GM19043 (cell line): ENCODE measurements at regions not wholly inside any gene's neighbourhood (a gene's known extent, or its start where the extent isn't known, plus 50 kb on each side); places are given as distances from the start of the nearest gene placed in this dataset.
"Not testable (repeated sequence)": the region's sequence is repeated elsewhere in the genome, so short reads cannot be mapped to it uniquely, and the experiment has no call there.

Source experiments
- ATAC-seq: cut with Tn5 transposase; IDR thresholded peaks from one replicate; pipeline ENCODE4 v1.9.1; 2021; ENCODE audit warnings: low read depth; ENCODE audit not compliant: unreplicated experiment

- no peak for ATAC-seq
These were observed 81.1 kb upstream of the RFLNA start for GRCh38 chr12:124213666-124214347.

- ATAC-seq: no peak
These were observed 80.3 kb upstream of the RFLNA start for GRCh38 chr12:124214574-124214973.

GRCh38 chr12:124216966-124217365 lies 77.9 kb upstream of the RFLNA start:
- ATAC-seq: no peak

- ATAC-seq: no peak
These were observed 77.2 kb upstream of the RFLNA start for GRCh38 chr12:124217508-124218242.

- no peak for ATAC-seq
These were observed 76.7 kb upstream of the RFLNA start for GRCh38 chr12:124218243-124218560.

- not testable (repeated sequence) for ATAC-seq
These were observed 76.2 kb upstream of the RFLNA start for GRCh38 chr12:124218650-124219049.

- no peak for ATAC-seq
These were observed 72.3 kb upstream of the RFLNA start for GRCh38 chr12:124222368-124223245.

- ATAC-seq: not testable (repeated sequence)
These were observed 71.2 kb upstream of the RFLNA start for GRCh38 chr12:124223733-124224138.

- ATAC-seq: no peak
These were observed 70.3 kb upstream of the RFLNA start for GRCh38 chr12:124224535-124225110.

- no peak for ATAC-seq
These were observed 69.2 kb upstream of the RFLNA start for GRCh38 chr12:124225730-124226129.

GRCh38 chr12:124227951-124228711 lies 66.8 kb upstream of the RFLNA start:
- no peak for ATAC-seq

- no peak for ATAC-seq
These were observed 65.4 kb upstream of the RFLNA start for GRCh38 chr12:124229520-124229919.

- no peak for ATAC-seq
These were observed 64.7 kb upstream of the RFLNA start for GRCh38 chr12:124230117-124230757.

- no peak for ATAC-seq
These were observed 64.1 kb upstream of the RFLNA start for GRCh38 chr12:124230789-124231188.

GRCh38 chr12:124231980-124232653 lies 62.8 kb upstream of the RFLNA start:
- no peak for ATAC-seq

GRCh38 chr12:124232654-124232987 lies 62.3 kb upstream of the RFLNA start:
- ATAC-seq: no peak

GRCh38 chr12:124233041-124233796 lies 61.7 kb upstream of the RFLNA start:
- ATAC-seq: no peak

- no peak for ATAC-seq
These were observed 60.9 kb upstream of the RFLNA start for GRCh38 chr12:124233846-124234640.
